HL-60 (cell line): ENCODE measurements at regions not wholly inside any gene's neighbourhood (a gene's known extent, or its start where the extent isn't known, plus 50 kb on each side); places are given as distances from the start of the nearest gene placed in this dataset.

Source experiments
- GABPA ChIP-seq: IDR thresholded peaks from 2 replicates; pipeline ENCODE4 v1.6.1; 2012; ENCODE audit warnings: low read depth
- POLR2AphosphoS5 ChIP-seq: IDR thresholded peaks from 2 replicates; pipeline ENCODE4 v1.6.1; 2012; ENCODE audit warnings: low read depth
- TF ChIP-seq, protein P1 (sequence below): IDR thresholded peaks from one replicate; pipeline ENCODE4 v1.5.1; 2011; ENCODE audit warnings: low read length, control low read depth, inconsistent platforms; ENCODE audit not compliant: insufficient read depth
- TF ChIP-seq, protein P2 (sequence below): IDR thresholded peaks from 2 replicates; pipeline ENCODE4 v1.6.1; 2012; ENCODE audit warnings: low read depth; ENCODE audit not compliant: insufficient replicate concordance

DNA sequence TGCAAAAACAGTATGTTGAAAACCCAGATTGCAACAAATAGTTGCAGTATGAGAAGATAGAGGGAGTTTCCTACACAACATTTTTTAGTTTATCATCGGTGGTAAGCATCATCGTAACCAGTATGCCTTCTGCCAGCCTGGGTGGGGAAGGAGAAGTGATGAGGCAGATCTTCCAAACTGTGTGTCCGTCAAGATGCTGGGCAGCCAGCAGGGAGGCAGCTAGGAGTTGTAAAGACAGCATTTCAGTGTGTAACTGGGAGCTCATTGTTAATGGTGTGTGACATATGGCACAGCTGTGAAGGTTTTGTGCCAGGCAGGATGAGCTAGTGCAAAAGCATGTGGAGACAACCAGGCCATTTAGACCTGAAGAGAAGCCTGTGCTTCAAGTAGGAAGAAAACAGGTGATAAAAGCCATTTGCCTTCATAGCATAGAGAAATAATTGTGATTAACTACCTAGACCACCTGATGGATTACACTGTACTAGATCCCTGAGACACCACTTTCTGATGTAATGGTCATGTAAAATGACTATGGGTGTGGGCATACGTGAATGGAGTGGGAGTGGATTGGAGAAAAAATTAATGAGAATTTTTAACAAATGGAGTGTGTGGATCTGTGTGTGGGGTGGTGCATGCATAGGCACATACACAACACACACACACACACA is 347.0 kb upstream of the ADAMTSL1 start:
- TF ChIP-seq POLR2AphosphoS5: no peak
- TF ChIP-seq, protein P1, sequence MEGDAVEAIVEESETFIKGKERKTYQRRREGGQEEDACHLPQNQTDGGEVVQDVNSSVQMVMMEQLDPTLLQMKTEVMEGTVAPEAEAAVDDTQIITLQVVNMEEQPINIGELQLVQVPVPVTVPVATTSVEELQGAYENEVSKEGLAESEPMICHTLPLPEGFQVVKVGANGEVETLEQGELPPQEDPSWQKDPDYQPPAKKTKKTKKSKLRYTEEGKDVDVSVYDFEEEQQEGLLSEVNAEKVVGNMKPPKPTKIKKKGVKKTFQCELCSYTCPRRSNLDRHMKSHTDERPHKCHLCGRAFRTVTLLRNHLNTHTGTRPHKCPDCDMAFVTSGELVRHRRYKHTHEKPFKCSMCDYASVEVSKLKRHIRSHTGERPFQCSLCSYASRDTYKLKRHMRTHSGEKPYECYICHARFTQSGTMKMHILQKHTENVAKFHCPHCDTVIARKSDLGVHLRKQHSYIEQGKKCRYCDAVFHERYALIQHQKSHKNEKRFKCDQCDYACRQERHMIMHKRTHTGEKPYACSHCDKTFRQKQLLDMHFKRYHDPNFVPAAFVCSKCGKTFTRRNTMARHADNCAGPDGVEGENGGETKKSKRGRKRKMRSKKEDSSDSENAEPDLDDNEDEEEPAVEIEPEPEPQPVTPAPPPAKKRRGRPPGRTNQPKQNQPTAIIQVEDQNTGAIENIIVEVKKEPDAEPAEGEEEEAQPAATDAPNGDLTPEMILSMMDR: no peak
- TF ChIP-seq, protein P2, sequence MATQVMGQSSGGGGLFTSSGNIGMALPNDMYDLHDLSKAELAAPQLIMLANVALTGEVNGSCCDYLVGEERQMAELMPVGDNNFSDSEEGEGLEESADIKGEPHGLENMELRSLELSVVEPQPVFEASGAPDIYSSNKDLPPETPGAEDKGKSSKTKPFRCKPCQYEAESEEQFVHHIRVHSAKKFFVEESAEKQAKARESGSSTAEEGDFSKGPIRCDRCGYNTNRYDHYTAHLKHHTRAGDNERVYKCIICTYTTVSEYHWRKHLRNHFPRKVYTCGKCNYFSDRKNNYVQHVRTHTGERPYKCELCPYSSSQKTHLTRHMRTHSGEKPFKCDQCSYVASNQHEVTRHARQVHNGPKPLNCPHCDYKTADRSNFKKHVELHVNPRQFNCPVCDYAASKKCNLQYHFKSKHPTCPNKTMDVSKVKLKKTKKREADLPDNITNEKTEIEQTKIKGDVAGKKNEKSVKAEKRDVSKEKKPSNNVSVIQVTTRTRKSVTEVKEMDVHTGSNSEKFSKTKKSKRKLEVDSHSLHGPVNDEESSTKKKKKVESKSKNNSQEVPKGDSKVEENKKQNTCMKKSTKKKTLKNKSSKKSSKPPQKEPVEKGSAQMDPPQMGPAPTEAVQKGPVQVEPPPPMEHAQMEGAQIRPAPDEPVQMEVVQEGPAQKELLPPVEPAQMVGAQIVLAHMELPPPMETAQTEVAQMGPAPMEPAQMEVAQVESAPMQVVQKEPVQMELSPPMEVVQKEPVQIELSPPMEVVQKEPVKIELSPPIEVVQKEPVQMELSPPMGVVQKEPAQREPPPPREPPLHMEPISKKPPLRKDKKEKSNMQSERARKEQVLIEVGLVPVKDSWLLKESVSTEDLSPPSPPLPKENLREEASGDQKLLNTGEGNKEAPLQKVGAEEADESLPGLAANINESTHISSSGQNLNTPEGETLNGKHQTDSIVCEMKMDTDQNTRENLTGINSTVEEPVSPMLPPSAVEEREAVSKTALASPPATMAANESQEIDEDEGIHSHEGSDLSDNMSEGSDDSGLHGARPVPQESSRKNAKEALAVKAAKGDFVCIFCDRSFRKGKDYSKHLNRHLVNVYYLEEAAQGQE: no peak
- TF ChIP-seq GABPA: no peak
